Chondrocyte (in vitro differentiated cells): ENCODE measurements at regions not wholly inside any gene's neighbourhood (a gene's known extent, or its start where the extent isn't known, plus 50 kb on each side); places are given as distances from the start of the nearest gene placed in this dataset.
A peak's percentile ranks its signal among the peaks of the same experiment; 100 is the strongest.

ENCODE experiments used
- DNase-seq: peaks from one replicate; pipeline ENCODE4 v3.0.0; 2021; ENCODE audit warnings: mixed read lengths, low spot score
- H3K27ac Mint-ChIP-seq: one replicate; pipeline ENCODE4 v1.8.0; 2021; ENCODE audit warnings: mild to moderate bottlenecking, moderate library complexity, mixed read lengths; ENCODE audit not compliant: unreplicated experiment
- H3K27me3 Mint-ChIP-seq: 2 replicates; pipeline ENCODE4 v1.8.0; 2021; ENCODE audit warnings: low read depth, mixed read lengths
- H3K36me3 Mint-ChIP-seq: 2 replicates; pipeline ENCODE4 v1.8.0; 2021; ENCODE audit warnings: low read depth, mixed read lengths
- H3K4me1 Mint-ChIP-seq: 2 replicates; pipeline ENCODE4 v1.8.0; 2021; ENCODE audit warnings: low read depth, mild to moderate bottlenecking, mixed read lengths
- H3K4me3 Mint-ChIP-seq: one replicate; pipeline ENCODE4 v1.8.0; 2021; ENCODE audit warnings: mild to moderate bottlenecking, moderate library complexity, mixed read lengths; ENCODE audit not compliant: unreplicated experiment
- H3K9me3 Mint-ChIP-seq: 2 replicates; pipeline ENCODE4 v1.8.0; 2021; ENCODE audit warnings: low read depth, mixed read lengths
- CTCF ChIP-seq: fragments of 200-600 bp; sonication (generic); IDR thresholded peaks from 2 replicates; pipeline ENCODE4 v1.5.0; 2021; ENCODE audit warnings: antibody characterized with exemption, mild to moderate bottlenecking, moderate library complexity

DNA sequence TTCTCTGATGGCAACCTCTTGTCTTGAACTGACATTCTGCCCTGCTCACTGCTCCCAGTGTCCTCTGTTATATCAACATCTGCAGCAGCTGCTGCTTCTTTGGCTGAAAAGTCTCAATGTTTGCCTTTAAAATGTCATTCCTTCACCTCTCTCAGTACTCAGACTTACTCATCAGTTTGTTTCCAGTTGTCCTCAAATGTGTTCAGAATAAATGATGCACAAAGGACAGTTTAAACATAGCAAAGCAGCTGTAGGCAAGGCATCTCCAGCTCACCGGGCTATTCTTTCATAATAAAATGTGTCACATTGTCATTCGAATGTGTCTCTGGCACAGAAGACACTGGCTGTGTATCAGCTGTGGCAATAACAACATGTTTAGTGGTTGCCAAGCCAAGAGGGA lies 590.9 kb upstream of the ZNF608 start:
- no peaks in the 10 kb centered on the region for H3K36me3 Mint-ChIP-seq
- DNase-seq, result no peak
- H3K9me3 Mint-ChIP-seq, result no peaks in the 10 kb centered on the region
- H3K4me1 Mint-ChIP-seq, result peaks cover 20% of the 10 kb centered on the region
- H3K27ac Mint-ChIP-seq, result no peak overlapping the region
- no peak for TF ChIP-seq CTCF
- H3K27me3 Mint-ChIP-seq, result no peaks in the 10 kb centered on the region
- no peak overlapping the region for H3K4me3 Mint-ChIP-seq

- Mint-ChIP-seq H3K36me3 (no peaks in the 10 kb centered on the region), H3K9me3 (peaks cover under 1% of the 10 kb centered on the region), H3K4me1 (peaks cover 21% of the 10 kb centered on the region), H3K4me3 (no peak overlapping the region), H3K27ac (no peak overlapping the region), H3K27me3 (no peaks in the 10 kb centered on the region)
- TF ChIP-seq CTCF, result peak; percentile 44
- DNase-seq, result no peak
Measured at GRCh38 chr5:125338440-125339174, 592.2 kb upstream of the ZNF608 start.

DNA sequence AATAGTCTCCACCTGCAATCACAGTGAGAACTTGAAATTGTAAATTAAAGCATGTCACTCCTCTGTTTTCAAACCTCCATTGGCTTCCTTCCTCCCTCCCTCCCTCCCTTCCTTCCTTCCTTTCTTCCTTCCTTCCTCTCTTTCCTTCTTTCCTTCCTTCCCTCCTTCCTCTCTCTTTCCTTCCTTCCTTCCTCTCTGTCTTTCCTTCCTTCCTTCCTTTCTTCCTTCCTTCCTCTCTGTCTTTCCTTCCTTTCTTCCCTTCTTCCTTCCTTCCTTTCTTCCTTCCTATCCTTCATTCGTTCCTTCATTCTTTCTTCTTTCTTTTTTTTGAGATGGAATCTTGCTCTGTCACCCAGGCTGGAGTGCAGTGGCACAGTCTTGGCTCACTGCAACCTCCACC lies 595.0 kb upstream of the ZNF608 start:
- Mint-ChIP-seq H3K36me3 (no peaks in the 10 kb centered on the region), H3K9me3 (peaks cover 5% of the 10 kb centered on the region), H3K27ac (peak overlapping the region; percentile 18), H3K4me3 (no peak overlapping the region), H3K27me3 (no peaks in the 10 kb centered on the region), H3K4me1 (peaks cover 20% of the 10 kb centered on the region)
- no peak for DNase-seq
- TF ChIP-seq CTCF, result no peak

- H3K27ac Mint-ChIP-seq, result no peak overlapping the region
- peaks cover 13% of the 10 kb centered on the region for H3K4me1 Mint-ChIP-seq
- peaks cover 5% of the 10 kb centered on the region for H3K9me3 Mint-ChIP-seq
- no peaks in the 10 kb centered on the region for H3K27me3 Mint-ChIP-seq
- H3K36me3 Mint-ChIP-seq, result no peaks in the 10 kb centered on the region
- DNase-seq, result no peak
- H3K4me3 Mint-ChIP-seq, result no peak overlapping the region
- no peak for TF ChIP-seq CTCF
Measured at GRCh38 chr5:125343015-125343414, 596.6 kb upstream of the ZNF608 start.

DNA sequence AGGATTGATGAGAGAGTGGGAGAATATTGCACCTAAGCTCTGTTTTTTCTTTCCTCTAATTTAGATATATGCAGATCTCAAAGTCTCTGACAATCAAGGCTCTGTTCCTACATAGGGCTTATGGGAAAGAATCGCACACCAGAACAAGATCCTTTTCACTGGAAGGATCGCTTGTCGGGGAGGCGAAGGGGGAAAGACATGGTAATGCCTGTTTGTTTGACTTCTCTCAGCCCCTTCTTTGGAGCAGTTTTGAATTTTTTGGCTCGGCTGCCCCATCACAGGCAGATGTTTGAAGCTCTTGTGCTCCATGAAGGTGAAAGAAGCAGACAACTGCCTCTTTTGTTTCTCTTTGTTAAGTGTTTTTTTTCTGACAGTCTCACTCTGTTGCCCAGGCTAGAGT lies 599.9 kb upstream of the ZNF608 start:
- no peaks in the 10 kb centered on the region for H3K36me3 Mint-ChIP-seq

More for the DNA sequence above, 599.9 kb upstream of the ZNF608 start:
- peaks cover 5% of the 10 kb centered on the region for H3K9me3 Mint-ChIP-seq
- H3K27me3 Mint-ChIP-seq, result no peaks in the 10 kb centered on the region
- no peak for DNase-seq
- no peak overlapping the region for H3K27ac Mint-ChIP-seq
- peaks cover 31% of the 10 kb centered on the region for H3K4me1 Mint-ChIP-seq
- no peak overlapping the region for H3K4me3 Mint-ChIP-seq
- no peak for TF ChIP-seq CTCF
